ENCODE measurements at regions not wholly inside any gene's neighbourhood (a gene's known extent, or its start where the extent isn't known, plus 50 kb on each side); places are given as distances from the start of the nearest gene placed in this dataset.
A peak's percentile ranks its signal among the peaks of the same experiment; 100 is the strongest.
"Not testable (repeated sequence)": the region's sequence is repeated elsewhere in the genome, so short reads cannot be mapped to it uniquely, and the experiment has no call there.

DNA sequence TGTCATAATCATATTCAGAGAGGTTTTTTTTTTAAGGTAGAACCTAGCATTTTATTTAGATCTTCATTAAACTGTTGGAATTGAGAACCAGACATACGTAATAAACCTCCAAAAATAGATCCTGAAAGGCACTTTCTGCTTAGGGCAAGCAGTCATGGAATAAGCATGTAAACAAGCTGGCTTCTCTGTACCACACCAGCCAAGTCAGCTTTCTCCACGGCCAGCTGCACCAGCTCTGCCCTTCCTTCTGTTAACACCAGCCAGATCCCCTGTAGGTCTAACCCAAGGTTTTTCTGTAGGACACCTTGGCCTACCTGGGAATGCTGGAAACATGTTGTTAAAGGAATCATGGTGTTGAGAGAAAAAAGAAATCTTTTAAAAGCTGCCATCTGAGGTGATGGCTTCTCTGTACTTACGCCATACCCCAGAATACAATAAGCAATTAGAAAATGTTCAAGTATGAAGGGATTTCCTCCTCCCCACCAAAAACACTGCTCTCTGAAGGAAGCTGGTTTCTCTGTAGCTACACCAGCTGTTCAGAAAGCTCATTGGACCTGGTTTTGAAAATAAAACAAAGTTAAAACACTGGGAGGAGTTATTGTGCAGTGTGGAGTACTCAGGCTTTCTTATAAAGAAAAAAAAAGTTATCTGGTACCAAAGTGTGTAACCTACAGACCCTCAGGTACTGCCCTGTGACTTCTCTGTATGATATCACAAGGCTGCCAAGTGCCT, 54.6 kb upstream of the CCDC80 start:
- H3K9me3 ChIP-seq (ENCODE audit: control insufficient read depth, insufficient read depth, low read length); H3K56ac ChIP-seq (ENCODE audit: extremely low read depth, insufficient read depth, low read length); H3K9ac ChIP-seq (ENCODE audit: low read depth, low read length); H3K36me3 ChIP-seq (ENCODE audit: control insufficient read depth, insufficient read depth, low read length); H2AFZ ChIP-seq (replicated peaks; ENCODE audit: low read length, poor library complexity); dilution Hi-C loops (cut with HindIII; ENCODE audit: low sequenced_read_pairs, unreplicated experiment); POLR2A ChIA-PET (ENCODE audit: unreplicated experiment); H3K9me1 ChIP-seq (ENCODE audit: insufficient read depth, low read length); intact Hi-C loops (cut with micrococcal nuclease); H3K4me3 ChIP-seq (ENCODE audit: insufficient read depth, low read depth, low read length); H3K23ac ChIP-seq (ENCODE audit: low read depth, low read length); H3K79me1 ChIP-seq (ENCODE audit: low read depth in 1 of 2, low read length in 2 of 2); BruUV-seq (replicated peaks); H3K27me3 ChIP-seq (ENCODE audit: control insufficient read depth, insufficient read depth, low read length); H4K20me1 ChIP-seq (ENCODE audit: insufficient read depth, low read length); H2AK9ac ChIP-seq (replicated peaks; ENCODE audit: low read depth, low read length, poor library complexity); H2AK5ac ChIP-seq (ENCODE audit: low read depth, low read length); CTCF ChIA-PET; in situ Hi-C loops (cut with MboI; ENCODE audit: low sequenced_read_pairs): not testable (repeated sequence)
- Histone ChIP-seq H3K4me2 (ENCODE audit: low read depth, low read length) (peak overlapping the region; percentile 61; the same call in 1 of the 2 replicates), H2BK20ac (ENCODE audit: low read depth, low read length) (peak overlapping the region; percentile 81), H2BK5ac (ENCODE audit: low read depth, low read length, poor library complexity, severe bottlenecking) (peak overlapping the region; percentile 96), H3K18ac (ENCODE audit: low read depth, low read length) (peak overlapping the region; percentile 45; the same call in 1 of the 2 replicates), H4K8ac (ENCODE audit: low read depth in 2 of 2, low read length in 2 of 2) (peak overlapping the region; percentile 26 to 77; a peak in 2 of 4 replicates), H3K4me1 (ENCODE audit: control insufficient read depth, insufficient read depth, low read length) (peaks cover 10% of the 10 kb centered on the region), H4K91ac (ENCODE audit: insufficient read depth, low read depth, low read length) (peak overlapping the region; percentile 72), H3K27ac (ENCODE audit: insufficient read depth, low read length) (peak overlapping the region; percentile 57; the same call in 1 of the 2 replicates), H4K5ac (ENCODE audit: low read depth, low read length) (peak overlapping the region; percentile 64; the same call in 1 of the 2 replicates), H3K4ac (ENCODE audit: low read depth, low read length) (peak overlapping the region; percentile 79), H2BK120ac (ENCODE audit: low read depth, low read length) (peak overlapping the region; percentile 88), H2BK15ac (ENCODE audit: low read depth, low read length) (0 out of 3 replicates have a peak overlapping the region, but pooled peaks have one; percentile 57), H3K14ac (replicated peaks; ENCODE audit: low read depth, low read length) (peak overlapping the region; percentile 76; the same call in 1 of the 2 replicates)
- no CpG with 5 or more reads among the region's 3 CpGs for WGBS, 2 experiments (ENCODE audit: extremely low coverage in 2 of 2, insufficient read length in 1 of 2)
- ATAC-seq (ENCODE audit: low read depth) (peak; percentile 94), DNase-seq (peak; percentile 65)
- TF ChIP-seq MAFK (IDR thresholded peaks at IDR 0.05; ENCODE audit: low read depth, low read length) = 0 out of 2 replicates have a peak, but pooled peaks have one; percentile 2
- 0 out of 2 replicates have a peak, but pooled peaks have one; percentile 5 for TF ChIP-seq SMC3 (IDR thresholded peaks at IDR 0.05; ENCODE audit: low read depth, low read length)
- 0 out of 2 replicates have a peak, but pooled peaks have one; percentile 21 for TF ChIP-seq CTCF (conservative IDR thresholded peaks at IDR 0.05; ENCODE audit: low read depth, low read length)

- ATAC-seq (ENCODE audit: low read depth); BruUV-seq (replicated peaks); H3K36me3 ChIP-seq (ENCODE audit: control insufficient read depth, insufficient read depth, low read length); H3K79me1 ChIP-seq (ENCODE audit: low read depth in 1 of 2, low read length in 2 of 2); H3K9ac ChIP-seq (ENCODE audit: low read depth, low read length); H3K9me3 ChIP-seq (ENCODE audit: control insufficient read depth, insufficient read depth, low read length); H3K4me3 ChIP-seq (ENCODE audit: insufficient read depth, low read depth, low read length); H3K9me1 ChIP-seq (ENCODE audit: insufficient read depth, low read length); CTCF ChIA-PET; H3K23ac ChIP-seq (ENCODE audit: low read depth, low read length); H3K27me3 ChIP-seq (ENCODE audit: control insufficient read depth, insufficient read depth, low read length); intact Hi-C loops (cut with micrococcal nuclease); H2AFZ ChIP-seq (replicated peaks; ENCODE audit: low read length, poor library complexity); DNase-seq; POLR2A ChIA-PET (ENCODE audit: unreplicated experiment); H3K56ac ChIP-seq (ENCODE audit: extremely low read depth, insufficient read depth, low read length); H4K20me1 ChIP-seq (ENCODE audit: insufficient read depth, low read length); dilution Hi-C loops (cut with HindIII; ENCODE audit: low sequenced_read_pairs, unreplicated experiment); H2AK9ac ChIP-seq (replicated peaks; ENCODE audit: low read depth, low read length, poor library complexity): not testable (repeated sequence)
- Histone ChIP-seq H2BK120ac (ENCODE audit: low read depth, low read length) (peak overlapping the region; percentile 78), H3K4me1 (ENCODE audit: control insufficient read depth, insufficient read depth, low read length) (peaks cover 12% of the 10 kb centered on the region), H2AK5ac (ENCODE audit: low read depth, low read length) (peak overlapping the region; percentile 20; the same call in 1 of the 2 replicates), H3K18ac (ENCODE audit: low read depth, low read length) (peak overlapping the region; percentile 85; the same call in 1 of the 2 replicates), H4K8ac (ENCODE audit: low read depth in 2 of 2, low read length in 2 of 2) (peak overlapping the region in 1 of 2 experiments; percentile 77; a peak in 3 of 4 replicates), H2BK15ac (ENCODE audit: low read depth, low read length) (peak overlapping the region; percentile 57; the same call in 1 of the 3 replicates), H3K4me2 (ENCODE audit: low read depth, low read length) (peak overlapping the region; percentile 61; the same call in 1 of the 2 replicates), H3K27ac (ENCODE audit: insufficient read depth, low read length) (peak overlapping the region; percentile 22; the same call in 1 of the 2 replicates), H4K91ac (ENCODE audit: insufficient read depth, low read depth, low read length) (peak overlapping the region; percentile 52; the same call in 1 of the 2 replicates), H2BK20ac (ENCODE audit: low read depth, low read length) (peak overlapping the region; percentile 81; the same call in 1 of the 2 replicates), H2BK5ac (ENCODE audit: low read depth, low read length, poor library complexity, severe bottlenecking) (peak overlapping the region; percentile 96), H4K5ac (ENCODE audit: low read depth, low read length) (peak overlapping the region; percentile 61; the same call in 1 of the 2 replicates), H3K14ac (replicated peaks; ENCODE audit: low read depth, low read length) (peak overlapping the region; percentile 76; the same call in 1 of the 2 replicates), H3K4ac (ENCODE audit: low read depth, low read length) (peak overlapping the region; percentile 79)
- WGBS, 2 experiments (ENCODE audit: extremely low coverage in 2 of 2, insufficient read length in 1 of 2) = no CpG with 5 or more reads among the region's 2 CpGs
- in situ Hi-C loops (cut with MboI; ENCODE audit: low sequenced_read_pairs) = loop anchor here (5.0 kb wide), 1 partner anchor 48 kb away; no protein-coding TSS in a partner anchor
Measured at GRCh38 chr3:112694906-112695305, 54.0 kb upstream of the CCDC80 start.

All from IMR-90 (cell line).